Activated T-helper 9 cell treated with anti-CD3 and anti-CD28 coated beads, Interleukin-2, amount 50 U/mL, for 16 hours (primary cell): ENCODE measurements at regions not wholly inside any gene's neighbourhood (a gene's known extent, or its start where the extent isn't known, plus 50 kb on each side); places are given as distances from the start of the nearest gene placed in this dataset.

ENCODE experiments used
- DNase-seq: peaks from one replicate; pipeline ENCODE4 v3.0.0-alpha.2; 2020; ENCODE audit warnings: low read depth

DNA sequence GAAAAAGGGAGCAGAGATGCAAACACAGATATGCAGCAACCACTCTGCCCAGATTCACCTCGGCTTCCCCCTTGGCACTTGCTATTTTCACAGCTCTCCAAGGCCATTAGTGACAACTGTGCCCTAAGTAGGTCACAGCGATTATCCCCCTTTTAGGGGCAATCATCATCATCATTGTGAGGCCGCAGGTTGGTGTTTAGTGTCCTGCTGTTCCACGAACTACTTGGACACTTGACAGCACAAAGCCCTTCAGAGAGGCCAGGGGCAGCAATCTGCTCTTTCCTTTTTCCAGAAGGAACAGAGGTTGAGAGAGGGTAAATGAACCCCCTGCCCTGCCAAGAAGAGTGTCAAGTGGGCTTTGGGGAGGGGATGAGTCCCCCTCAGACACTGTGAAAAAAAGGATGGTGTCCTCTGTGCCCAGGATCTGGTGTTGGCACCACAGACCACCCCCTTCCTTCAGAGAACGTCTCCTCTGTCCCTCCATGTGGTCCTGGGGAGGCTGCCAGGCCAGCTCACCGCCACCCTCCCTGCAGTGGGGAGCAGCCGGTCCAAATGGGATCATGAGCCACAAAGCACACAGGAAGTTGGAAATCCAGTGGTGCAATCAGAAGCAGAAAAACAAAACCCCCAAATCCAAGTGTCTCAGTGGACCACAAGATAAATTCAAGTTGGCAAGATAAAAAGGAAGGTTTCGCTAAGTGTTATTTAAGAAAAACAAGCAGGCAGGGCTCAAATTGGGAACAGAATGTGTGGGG is 78.4 kb upstream of the MED9 start:
- no peak for DNase-seq

DNA sequence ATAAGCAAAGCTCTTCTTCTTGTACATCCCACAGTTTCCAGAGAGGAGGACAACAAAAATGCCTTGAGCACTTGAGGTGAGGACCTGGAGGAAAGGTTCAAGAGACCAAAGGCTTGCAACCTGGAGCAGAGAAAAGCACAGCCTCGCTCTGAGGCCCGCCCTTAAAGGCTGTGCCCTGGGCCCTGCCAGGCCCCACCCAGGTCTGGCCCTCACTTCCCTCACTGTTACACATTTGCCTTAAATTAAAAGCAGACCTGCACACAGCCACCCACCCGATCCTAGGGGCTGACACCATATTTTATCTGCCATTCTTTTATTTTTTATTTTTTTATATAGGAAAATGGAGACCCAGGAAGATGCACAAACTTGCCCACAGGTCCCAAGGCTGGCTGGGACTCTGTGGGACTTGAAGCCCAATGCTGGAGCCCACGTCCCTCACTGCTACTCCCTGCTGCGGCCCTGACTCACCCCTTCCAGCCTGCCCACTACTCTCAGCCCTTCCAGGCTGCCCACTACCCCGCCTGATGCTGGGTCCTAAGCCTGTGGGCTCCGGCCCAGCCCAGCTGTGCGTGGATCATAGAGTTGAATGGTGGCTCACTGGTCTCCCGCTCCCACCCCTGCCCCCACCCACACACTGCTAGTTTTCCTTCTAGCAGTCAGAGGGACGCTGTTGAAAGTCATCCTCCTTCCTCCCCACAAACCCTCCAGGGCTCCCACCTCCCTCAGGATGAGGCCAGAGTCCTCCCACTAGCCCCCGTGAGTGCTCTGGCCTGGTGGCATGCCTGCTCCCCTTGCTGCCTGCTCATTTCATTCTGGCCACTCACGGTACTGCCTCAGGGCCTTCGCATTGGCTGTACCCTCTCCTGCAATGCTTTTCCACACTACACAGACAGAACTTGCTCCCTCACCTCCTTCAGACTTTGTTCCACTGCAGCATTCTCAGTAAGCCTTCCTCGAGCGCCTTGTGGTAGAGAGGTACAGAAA is 77.6 kb upstream of the MED9 start:
- DNase-seq, result no peak

DNA sequence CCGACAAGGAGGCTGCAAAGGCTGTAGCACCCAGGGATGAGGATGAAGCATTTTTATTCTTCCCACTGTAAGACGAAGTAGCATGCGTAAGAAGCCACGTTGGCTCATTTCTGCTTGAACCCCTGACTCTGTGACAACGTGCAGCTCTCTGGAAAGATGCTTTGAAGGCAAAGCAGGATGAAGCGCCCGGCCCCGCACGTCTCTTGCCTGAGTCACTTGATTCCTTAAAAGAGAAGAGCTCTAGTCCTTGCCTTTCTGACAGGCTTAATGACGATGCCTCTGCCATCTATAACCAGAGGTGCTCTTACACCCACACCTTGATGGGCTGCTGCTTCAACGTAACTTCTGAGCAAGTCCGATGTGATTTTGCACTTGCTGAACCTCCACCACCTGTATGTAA is 76.7 kb upstream of the MED9 start:
- DNase-seq, result no peak

DNA sequence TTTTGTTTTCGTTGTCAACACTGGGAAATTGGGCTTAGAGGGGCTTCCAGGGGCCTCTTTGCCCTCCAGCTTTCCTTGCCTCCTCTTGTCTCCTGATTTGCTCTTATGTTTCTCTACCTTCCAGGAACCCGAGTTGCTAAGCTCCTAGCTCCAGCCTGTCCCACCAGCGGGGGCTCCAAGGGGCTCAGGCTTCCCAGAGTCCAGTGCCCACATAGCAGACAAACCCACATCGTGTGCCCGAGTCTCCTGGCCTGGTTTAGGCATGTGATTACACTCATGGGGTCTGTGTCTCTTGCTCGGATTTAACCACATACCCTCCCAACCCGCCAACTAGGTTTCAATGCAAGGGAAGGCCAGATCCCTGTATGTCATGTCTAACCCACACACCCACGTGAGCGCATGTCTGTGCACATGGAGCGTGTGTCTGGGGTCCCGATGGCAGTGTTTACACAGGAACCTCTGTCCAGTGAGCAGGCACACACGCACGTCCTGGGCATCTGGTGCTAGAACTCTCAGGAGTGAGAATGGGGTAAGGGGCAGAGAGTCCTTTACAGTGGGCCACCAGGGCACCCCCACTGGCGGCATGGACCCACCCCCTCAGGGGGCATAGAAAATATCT is 76.1 kb upstream of the MED9 start:
- DNase-seq, result no peak

DNA sequence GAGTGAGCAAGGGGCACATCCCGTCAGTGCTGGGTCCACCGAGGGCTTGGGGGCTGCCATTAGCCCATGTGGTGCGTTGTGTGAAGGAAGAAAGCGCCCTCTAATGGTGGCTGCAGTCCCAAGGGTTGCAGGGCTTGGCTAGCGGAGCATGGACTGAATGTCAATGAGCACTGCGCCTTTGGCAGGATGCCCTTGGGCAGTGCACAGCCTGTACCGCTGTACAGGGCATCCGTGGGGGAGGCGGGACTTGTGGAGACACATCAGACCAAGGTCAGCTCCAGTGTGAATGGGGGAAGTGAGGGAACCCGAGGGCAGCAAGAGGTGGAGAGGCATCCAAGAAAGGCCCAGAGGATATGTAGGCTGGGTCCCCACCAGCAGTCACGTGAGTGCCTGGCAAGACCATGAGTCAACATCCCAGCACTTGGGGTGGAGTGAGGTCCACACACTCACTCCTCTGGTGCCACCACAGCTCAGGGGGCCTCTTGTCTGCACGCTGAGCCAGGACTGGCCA is 75.5 kb upstream of the MED9 start:
- DNase-seq, result no peak

DNA sequence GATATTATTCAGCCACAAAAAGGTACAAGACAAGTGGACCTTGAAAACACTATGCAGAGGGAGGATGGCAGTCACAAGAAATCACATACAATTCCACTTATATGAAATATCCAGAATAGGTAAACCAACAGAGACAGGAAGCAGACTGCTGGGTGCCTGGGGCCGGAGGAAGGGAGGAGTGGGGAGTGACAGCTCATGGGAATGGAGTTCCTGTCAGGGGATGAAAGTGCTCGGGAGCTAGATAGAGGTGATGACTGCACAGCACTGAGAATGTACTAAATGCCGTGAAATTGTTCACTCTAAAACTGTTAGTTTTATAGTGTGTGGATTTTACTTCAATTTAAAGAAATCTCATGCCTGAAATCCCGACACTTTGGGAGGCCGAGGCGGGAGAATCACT is 74.2 kb upstream of the MED9 start:
- DNase-seq, result no peak

DNA sequence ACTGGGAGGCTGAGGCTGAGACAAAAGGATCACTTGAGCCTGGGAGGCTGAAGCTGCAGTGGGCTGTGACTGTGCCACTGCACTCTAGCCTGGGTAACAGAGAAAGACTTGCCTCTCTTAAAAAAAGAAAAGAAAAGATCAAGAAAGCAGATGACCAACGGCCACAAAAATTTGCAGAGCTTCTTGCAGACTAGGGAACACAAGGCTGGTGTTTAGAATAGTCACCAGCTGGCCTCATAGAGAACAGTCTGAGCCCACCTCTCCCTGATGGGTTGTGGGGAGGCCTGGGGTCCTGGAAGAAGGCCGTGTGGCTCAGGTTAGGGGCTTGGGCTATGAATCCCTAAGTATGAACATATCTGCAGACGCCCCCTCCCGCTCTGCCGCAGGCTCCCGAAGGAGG is 73.7 kb upstream of the MED9 start:
- DNase-seq, result no peak

DNA sequence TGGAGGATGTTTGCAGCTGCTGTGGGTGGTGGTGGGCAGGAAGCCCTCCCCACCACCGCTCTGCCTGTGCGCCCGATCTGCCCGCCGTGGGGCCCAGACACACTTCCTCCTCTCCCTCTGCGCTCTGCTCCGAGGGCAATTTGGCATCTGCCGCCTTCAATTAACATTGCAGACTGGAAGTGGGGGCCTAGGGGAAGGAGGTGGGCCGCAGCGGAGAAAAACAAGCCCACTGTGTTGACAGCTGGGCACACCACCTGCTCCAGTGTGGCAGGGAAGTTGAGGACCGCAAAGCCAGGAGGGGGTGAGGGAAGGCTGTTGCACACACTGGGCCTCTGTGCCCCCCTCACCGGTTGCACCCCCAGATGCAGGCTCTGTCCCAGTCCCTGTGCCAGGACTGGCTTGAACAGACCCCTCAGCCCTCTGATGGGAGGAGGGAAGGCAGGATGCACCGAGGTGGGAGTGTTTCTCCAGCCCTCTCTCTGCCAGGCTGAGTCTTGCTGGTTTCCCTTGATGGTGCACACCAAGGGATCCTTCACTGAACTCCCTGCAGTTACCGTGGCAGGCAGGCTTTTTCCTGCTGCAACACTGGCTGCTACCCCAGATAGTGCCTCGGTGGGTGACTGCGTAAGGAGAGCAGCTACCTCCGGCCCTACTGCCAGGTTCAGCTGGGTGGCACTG is 72.8 kb upstream of the MED9 start:
- DNase-seq, result peak; percentile 16

DNA sequence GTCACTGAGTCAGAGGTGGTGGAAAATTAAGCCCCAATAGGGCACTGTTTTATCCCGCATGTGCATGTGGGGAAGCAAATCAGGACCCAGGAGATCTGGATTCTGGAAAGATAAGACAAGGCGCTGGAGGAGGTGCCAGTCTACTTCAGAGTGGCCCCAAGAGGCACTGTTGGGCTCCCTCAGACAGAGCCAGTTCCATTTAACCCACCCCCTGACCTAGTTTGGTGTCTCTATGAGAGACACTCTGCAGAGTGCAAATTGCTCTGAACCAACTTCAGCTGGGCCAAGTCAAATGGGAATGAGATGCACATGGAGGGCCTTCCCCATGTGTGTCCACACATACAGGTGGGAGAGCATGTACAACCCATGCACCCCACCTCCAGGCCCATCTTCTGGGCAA is 71.1 kb upstream of the MED9 start:
- no peak for DNase-seq

DNA sequence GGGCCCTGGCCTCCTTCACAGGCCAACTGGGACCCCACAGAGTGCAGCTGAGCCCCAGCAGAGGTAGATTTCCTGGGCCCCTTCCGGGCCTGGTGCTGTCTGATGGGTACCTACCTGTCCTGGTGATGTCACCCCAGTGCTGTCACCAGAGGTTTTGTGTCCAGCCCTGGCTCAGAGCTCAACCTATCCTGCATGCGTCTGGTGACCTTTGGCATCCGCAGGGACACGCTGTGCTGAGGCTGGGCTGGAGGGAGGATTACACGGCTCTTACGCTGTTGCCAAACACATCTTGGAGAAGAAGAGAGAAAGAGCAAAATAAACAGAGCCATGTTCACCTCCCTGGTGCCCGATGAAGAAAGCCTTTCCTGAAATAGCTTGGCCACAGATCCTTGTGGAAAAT is 70.6 kb upstream of the MED9 start:
- no peak for DNase-seq

DNA sequence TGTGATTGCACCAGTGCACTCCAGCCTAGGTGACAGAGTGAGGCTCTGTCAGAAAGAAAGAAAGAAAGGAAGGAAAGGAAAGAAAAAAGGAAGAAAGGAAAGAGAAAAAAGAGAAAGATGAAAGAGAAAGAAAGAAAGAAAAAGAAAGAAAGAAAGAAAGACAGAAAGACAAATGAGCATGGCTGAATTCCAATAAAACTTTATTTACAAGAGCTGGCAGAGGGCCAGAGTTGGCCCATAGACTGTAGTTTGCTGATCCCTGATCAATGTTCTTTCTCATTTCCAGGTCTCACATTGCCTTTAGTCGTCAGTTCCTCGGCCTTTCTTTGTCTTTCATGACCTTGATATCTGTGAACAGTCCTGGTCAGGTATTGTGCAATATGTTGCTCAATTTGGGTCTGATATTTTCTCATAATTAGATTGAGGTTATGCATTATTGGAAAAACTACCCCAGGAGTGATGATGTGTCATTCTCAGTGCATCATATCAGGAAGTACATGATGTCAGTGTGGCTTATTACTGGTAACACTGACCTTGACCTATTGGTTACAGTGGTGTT is 68.5 kb upstream of the MED9 start:
- no peak for DNase-seq

DNA sequence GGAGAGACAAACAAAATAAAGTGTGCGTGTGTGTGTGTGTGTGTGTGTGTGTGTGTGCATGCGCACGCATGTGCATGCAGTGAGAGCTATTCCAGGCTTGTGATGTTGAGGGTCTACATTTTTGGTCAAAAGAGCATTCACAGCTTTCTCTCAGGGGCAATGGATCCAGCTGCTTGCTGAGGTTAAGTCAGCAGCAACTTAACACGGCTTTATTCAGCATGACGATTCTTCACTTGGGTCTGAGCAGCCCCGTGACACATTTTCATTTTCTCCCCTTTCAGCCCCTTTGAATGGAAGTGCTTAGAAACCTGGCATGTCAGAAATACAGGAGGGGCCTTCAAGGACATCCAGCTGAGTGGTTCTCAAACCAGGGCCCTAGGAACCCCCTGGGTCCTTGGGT is 66.4 kb upstream of the MED9 start:
- DNase-seq, result no peak

DNA sequence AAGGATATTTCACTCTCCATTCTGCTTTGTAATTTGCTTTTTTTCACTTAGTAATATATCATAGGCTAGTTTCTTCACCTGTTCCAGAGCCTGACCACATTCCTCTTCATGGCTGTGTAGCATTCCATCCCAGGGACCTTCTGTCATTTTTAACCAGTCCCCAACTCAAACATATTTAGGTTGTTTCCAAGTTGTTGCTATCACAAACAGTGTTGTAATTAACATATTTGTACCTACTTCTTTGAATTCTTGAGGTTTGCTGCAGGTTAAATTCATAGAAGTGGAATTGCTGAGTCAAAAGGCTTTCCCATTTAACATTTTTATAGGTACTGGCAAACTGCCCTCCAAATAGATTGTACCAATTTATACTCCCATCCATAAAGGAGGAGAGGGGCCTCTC is 65.1 kb upstream of the MED9 start:
- no peak for DNase-seq

DNA sequence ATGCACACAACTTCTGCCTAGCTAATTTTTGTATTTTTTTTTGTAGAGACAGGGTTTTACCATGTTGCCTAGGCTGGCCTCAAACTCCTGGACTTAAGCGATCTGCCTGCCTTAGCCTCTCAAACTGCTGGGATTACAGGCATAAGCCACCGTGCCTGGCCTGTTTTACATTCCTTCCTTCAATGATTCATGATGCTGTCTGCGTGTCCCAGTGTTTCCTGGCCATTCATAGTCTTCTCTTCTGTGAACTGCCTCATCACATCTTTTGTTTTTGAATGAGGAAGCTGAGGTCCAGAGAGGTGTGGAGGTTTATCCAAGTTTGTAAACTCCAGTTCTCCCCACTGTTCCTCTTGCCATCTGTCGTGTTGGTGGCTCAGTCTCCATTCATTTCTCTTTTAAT is 64.5 kb upstream of the MED9 start:
- DNase-seq, result no peak

DNA sequence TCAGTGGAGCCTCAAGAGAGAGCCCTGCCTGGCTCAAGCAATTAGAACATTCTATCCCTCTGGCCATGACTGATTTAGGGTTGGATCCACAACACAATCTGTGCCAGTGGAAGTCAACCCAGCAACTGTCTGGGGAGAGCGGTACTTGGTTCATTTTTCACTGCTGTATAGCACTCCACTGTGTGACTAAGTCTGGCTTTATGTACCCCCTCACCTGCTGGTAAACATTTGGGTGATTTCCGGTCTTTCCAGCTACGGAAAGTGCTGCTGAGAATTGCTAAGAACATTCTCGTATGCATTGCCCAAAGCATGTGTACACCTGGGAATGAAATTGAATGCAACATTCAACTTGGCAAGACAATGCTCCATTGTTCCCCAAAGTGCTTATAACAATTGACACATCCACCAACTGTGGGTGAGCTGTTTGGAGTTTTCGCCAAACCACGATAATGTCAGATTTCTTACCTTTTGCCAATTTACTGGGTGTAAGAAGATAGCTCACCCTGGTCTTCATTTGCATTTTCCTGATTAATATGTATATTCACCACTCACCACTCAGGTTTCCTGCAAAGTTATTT is 63.5 kb upstream of the MED9 start:
- DNase-seq, result no peak

DNA sequence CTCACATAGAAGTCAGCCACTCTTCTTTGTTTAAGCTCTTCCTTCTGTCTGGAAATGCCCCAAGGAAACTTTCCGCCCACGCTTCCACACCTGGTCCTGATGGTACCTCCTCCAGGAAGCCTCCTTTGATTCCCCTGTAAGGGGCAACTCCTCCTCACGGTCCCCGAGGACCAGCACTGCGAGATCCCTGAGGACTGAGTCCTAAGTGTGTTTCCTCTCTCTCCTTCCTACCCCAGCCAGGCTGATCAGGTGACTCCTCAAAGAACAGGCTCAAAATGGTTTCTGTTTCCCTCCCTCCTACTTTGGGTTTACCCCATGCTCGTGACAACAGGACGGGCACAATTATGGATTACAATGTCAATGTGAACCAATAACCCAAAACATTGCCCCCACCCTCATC is 63.0 kb upstream of the MED9 start:
- DNase-seq, result no peak

DNA sequence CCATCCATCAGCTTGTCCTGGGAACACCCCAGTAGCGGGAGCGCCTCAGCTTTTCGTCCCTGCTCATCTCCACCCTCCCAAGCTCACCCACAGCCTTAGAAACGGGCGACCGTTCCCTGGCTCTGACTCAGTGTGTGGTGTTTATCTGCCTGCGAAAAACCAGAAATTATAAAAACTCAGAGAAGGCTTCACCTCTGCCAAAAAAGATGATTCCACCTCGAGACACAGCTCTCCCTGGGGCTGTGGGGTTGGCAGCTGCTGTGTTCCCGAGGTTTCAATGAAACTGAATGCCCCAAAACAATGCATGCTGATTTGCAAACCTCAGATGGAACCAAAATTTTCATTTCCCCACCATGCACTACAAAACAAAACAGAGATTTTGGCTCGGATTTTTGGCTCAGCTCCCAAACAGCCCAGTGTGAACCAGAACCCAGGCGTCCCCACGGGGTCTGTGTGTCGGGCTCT is 62.4 kb upstream of the MED9 start:
- DNase-seq, result no peak

DNA sequence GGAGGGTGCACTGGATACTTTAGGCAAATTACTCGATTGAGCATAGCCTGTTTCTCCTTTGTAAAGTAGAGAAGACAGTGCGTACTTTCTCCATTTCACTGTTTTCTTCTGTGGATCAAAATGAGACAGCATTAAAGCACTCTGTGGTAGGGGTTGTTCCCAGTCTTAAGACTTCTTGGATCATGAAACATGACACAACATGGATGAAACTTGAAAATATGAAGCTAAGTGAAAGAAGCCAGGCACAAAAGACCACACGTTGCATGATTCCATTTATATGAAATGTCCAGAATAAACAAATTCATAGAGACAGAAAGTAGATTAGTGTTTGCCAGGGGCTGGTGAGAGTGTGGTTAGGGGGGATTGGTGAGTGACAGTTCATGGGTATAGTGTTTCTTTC is 61.8 kb upstream of the MED9 start:
- DNase-seq, result no peak

DNA sequence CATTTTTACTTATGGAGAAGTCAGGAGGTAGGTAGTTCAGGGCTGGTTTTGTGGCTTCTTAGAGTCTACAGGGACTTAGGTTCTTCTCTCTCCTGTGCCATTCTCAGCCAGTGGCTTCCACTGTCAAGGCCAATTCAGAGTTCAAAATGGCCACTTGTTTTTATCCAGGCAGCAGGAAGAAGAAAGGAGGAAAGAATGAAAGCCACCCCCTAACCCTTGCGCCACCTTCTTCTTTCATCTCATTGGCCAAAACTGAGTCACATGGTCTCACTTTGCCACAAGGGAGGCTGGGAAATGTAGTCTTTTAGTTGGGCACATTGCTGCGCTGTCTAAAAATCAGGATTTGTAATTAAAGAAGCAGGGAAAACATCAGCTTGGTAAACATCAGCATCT is 60.8 kb upstream of the MED9 start:
- no peak for DNase-seq

DNA sequence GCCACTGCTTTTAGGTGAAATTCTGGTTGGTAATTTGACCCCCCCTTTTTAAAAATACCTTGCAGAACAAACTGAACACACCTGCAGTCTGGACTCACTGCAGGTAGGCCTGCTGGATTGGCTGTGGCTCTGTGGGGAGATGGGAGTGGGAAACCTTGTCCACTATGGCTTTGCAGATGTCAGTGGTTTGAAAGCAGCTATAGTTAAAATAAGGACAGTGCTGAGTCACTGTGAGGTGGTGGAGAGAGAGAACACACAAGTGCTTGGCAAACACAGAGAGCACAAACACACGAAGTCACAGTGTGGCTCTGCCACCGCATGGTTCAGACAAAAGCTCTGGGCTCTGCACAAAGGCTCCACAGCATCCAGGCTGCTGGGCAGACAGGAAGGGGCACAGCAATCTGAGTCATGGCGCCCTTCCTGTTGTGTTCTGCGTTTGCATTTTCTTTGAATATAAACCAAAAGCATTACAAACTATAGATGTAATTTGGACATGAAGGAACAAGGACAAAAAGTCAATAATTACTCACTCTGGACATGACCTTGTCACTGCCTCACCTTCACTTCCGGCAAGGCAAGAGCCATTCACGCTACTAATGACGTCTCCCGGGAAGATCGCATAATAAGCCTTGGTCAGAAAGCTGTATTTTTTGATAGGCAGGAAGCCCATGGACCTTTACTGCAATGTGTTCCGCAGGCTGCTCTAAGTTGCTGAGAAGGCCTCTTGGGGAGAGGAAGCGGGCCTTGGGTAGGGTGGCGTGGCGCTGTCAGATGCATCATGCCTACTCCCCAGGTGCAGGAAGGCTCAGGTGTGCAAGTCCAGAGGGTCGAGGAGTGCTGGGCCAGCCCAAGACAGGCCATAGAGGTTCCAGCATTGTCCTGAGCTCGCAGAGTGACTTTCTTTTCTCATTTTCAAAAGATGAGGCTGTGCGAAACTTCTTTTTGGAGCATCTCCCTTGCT is 60.1 kb upstream of the MED9 start:
- DNase-seq, result no peak
